Liver (tissue), 8 donors: ENCODE measurements at regions not wholly inside any gene's neighbourhood (a gene's known extent, or its start where the extent isn't known, plus 50 kb on each side); places are given as distances from the start of the nearest gene placed in this dataset.
"Not testable (repeated sequence)": the region's sequence is repeated elsewhere in the genome, so short reads cannot be mapped to it uniquely, and the experiment has no call there.

Experiments
- DNase-seq: peaks from one replicate; pipeline ENCODE4 v3.0.0-alpha.2; 2017; ENCODE audit warnings: low spot score
- H3K27ac ChIP-seq, 2 donors: one replicate each; pipeline ENCODE4 v1.7.0; 2013; ENCODE audit warnings: inconsistent platforms in 2 of 2, low read length in 2 of 2, control low read depth in 1 of 2, low read depth in 1 of 2, mild to moderate bottlenecking in 1 of 2
- H3K27me3 ChIP-seq, 4 donors: one replicate each; pipeline versions ENCODE4 v1.6.1 to v1.7.0; 2013; ENCODE audit warnings: low read length in 3 of 4, inconsistent platforms in 1 of 4, mild to moderate bottlenecking in 1 of 4, moderate library complexity in 1 of 4; ENCODE audit not compliant: control insufficient read depth in 4 of 4, insufficient read depth in 4 of 4
- H3K36me3 ChIP-seq, 4 donors: one replicate each; pipeline versions ENCODE4 v1.6.1 to v1.7.0; 2013; ENCODE audit warnings: low read length in 3 of 4, mild to moderate bottlenecking in 3 of 4, low read depth in 1 of 4, moderate library complexity in 1 of 4; ENCODE audit not compliant: control insufficient read depth in 4 of 4, insufficient read depth in 3 of 4
- H3K4me1 ChIP-seq, 4 donors: one replicate each; pipeline versions ENCODE4 v1.6.1 to v1.7.0; 2013; ENCODE audit warnings: low read length in 3 of 4, mild to moderate bottlenecking in 3 of 4, moderate library complexity in 1 of 4; ENCODE audit not compliant: control insufficient read depth in 4 of 4, insufficient read depth in 4 of 4
- H3K4me3 ChIP-seq, 3 donors: one replicate each; pipeline versions ENCODE4 v1.6.1 to v1.7.0; 2013; ENCODE audit warnings: low read length in 3 of 3, control low read depth in 1 of 3, low read depth in 1 of 3, mild to moderate bottlenecking in 1 of 3
- H3K9ac ChIP-seq, 2 donors: one replicate each; pipeline ENCODE4 v1.7.0; 2013; ENCODE audit warnings: low read length in 2 of 2, mild to moderate bottlenecking in 2 of 2, moderate library complexity in 2 of 2, control low read depth in 1 of 2, low read depth in 1 of 2
- H3K9me3 ChIP-seq, 4 donors: one replicate each; pipeline versions ENCODE4 v1.6.1 to v1.7.0; 2013; ENCODE audit warnings: low read length in 3 of 4; ENCODE audit not compliant: control insufficient read depth in 4 of 4
- ATF3 ChIP-seq: IDR thresholded peaks from 2 replicates; pipeline ENCODE4 v1.6.1; 2016; ENCODE audit warnings: antibody characterized with exemption
- CTCF ChIP-seq: fragments of 150-350 bp; IDR thresholded peaks from 2 replicates; pipeline ENCODE4 v1.5.1; 2017; ENCODE audit warnings: improper control_type of control experiment, low read depth, low read length; ENCODE audit not compliant: missing input control
- EGR1 ChIP-seq, 2 donors: IDR thresholded peaks; 2 replicates each; pipeline ENCODE4 v1.6.1; 2016 to 2018; ENCODE audit warnings: antibody characterized with exemption in 2 of 2, low read depth in 2 of 2
- FOXA1 ChIP-seq: IDR thresholded peaks from 2 replicates; pipeline ENCODE4 v1.6.1; 2016; ENCODE audit warnings: antibody characterized with exemption
- FOXA2 ChIP-seq: IDR thresholded peaks from 2 replicates; pipeline ENCODE4 v1.6.1; 2016; ENCODE audit warnings: antibody characterized with exemption
- GABPA ChIP-seq, 2 donors: IDR thresholded peaks in 1 of 2; conservative IDR thresholded peaks in 1 of 2; 2 replicates each; pipeline ENCODE4 v1.6.1; 2016; ENCODE audit warnings: antibody characterized with exemption in 2 of 2, mild to moderate bottlenecking in 1 of 2, moderate library complexity in 1 of 2
- HNF4A ChIP-seq, 2 donors: conservative IDR thresholded peaks; 2 replicates each; pipeline ENCODE4 v1.6.1; 2016; ENCODE audit warnings: antibody characterized with exemption in 2 of 2, mild to moderate bottlenecking in 2 of 2
- HNF4G ChIP-seq: IDR thresholded peaks from 2 replicates; pipeline ENCODE4 v1.6.1; 2016; ENCODE audit warnings: antibody characterized with exemption
- JUND ChIP-seq, 2 donors: IDR thresholded peaks; 2 replicates each; pipeline ENCODE4 v1.6.1; 2016; ENCODE audit warnings: antibody characterized with exemption in 2 of 2
- MAX ChIP-seq: IDR thresholded peaks from 2 replicates; pipeline ENCODE4 v1.6.1; 2016; ENCODE audit warnings: antibody characterized with exemption
- NR2F2 ChIP-seq: IDR thresholded peaks from 2 replicates; pipeline ENCODE4 v1.6.1; 2016; ENCODE audit warnings: antibody characterized with exemption
- RAD21 ChIP-seq, 2 donors: IDR thresholded peaks; 2 replicates each; pipeline ENCODE4 v1.6.1; 2016; ENCODE audit warnings: antibody characterized with exemption in 2 of 2, mild to moderate bottlenecking in 2 of 2
- REST ChIP-seq: IDR thresholded peaks from 2 replicates; pipeline ENCODE4 v1.6.1; 2016; ENCODE audit warnings: antibody characterized with exemption, mild to moderate bottlenecking
- RXRA ChIP-seq, 2 donors: IDR thresholded peaks; 2 replicates each; pipeline ENCODE4 v1.6.1; 2017 to 2018; ENCODE audit warnings: antibody characterized with exemption in 2 of 2, mild to moderate bottlenecking in 1 of 2
- SP1 ChIP-seq: IDR thresholded peaks from 2 replicates; pipeline ENCODE4 v1.6.1; 2018; ENCODE audit warnings: antibody characterized with exemption, mild to moderate bottlenecking
- TAF1 ChIP-seq: conservative IDR thresholded peaks from 2 replicates; pipeline ENCODE4 v1.6.1; 2016; ENCODE audit warnings: antibody characterized with exemption, mild to moderate bottlenecking
- YY1 ChIP-seq: IDR thresholded peaks from 2 replicates; pipeline ENCODE4 v1.6.1; 2016; ENCODE audit warnings: antibody characterized with exemption, mild to moderate bottlenecking
- ZBTB33 ChIP-seq: IDR thresholded peaks from 2 replicates; pipeline ENCODE4 v1.6.1; 2016; ENCODE audit warnings: antibody characterized with exemption
- WGBS: extraction: QIAGEN DNeasy Blood & Tissue Kit; methylation state at CpG from one replicate; pipeline ENCODE4 v1.1.7; 2013; 5-methylcytosine and 5-hydroxymethylcytosine counted together
- donor health status: healthy.
- donor health status: healthy.
- donor health status: healthy.
- donor health status: healthy.
- donor health status: healthy.

- TF ChIP-seq CTCF (no peak), GABPA (IDR thresholded peaks at IDR 0.05 in 1 of 2, conservative IDR thresholded peaks at IDR 0.05 in 1 of 2) (no peak)
These were observed 952.9 kb downstream of the TRIB2 start (continued) for GRCh38 chr2:13669607-13670006.

- H3K27me3 ChIP-seq, H3K36me3 ChIP-seq, DNase-seq, H3K4me3 ChIP-seq, H3K4me1 ChIP-seq, H3K9ac ChIP-seq, H3K9me3 ChIP-seq, H3K27ac ChIP-seq: not testable (repeated sequence)
These were observed 957.1 kb downstream of the TRIB2 start for GRCh38 chr2:13673821-13674220.

- H3K9me3 ChIP-seq: peaks cover 0 to 4% (median 0%) of the 10 kb centered on the region in 4 donors
- no peak overlapping the region for H3K9ac ChIP-seq
- H3K4me1 ChIP-seq: no peaks in the 10 kb centered on the region
- no peak overlapping the region for H3K27ac ChIP-seq
- no peak for DNase-seq
- H3K27me3 ChIP-seq: no peaks in the 10 kb centered on the region
- no peaks in the 10 kb centered on the region for H3K36me3 ChIP-seq
- no peak overlapping the region for H3K4me3 ChIP-seq
- TF ChIP-seq JUND (IDR thresholded peaks at IDR 0.05): no peak
- TF ChIP-seq RAD21 (IDR thresholded peaks at IDR 0.05): no peak
- TF ChIP-seq GABPA (IDR thresholded peaks at IDR 0.05 in 1 of 2, conservative IDR thresholded peaks at IDR 0.05 in 1 of 2): no peak
- TF ChIP-seq ZBTB33: no peak
- no peak for TF ChIP-seq RXRA (IDR thresholded peaks at IDR 0.05)
- no peak for TF ChIP-seq EGR1 (IDR thresholded peaks at IDR 0.05; ENCODE audit: low read depth in 2 of 2)
- no peak for TF ChIP-seq NR2F2
- no peak for TF ChIP-seq SP1
- TF ChIP-seq TAF1: no peak
- TF ChIP-seq MAX: no peak
- no peak for TF ChIP-seq FOXA2
- TF ChIP-seq REST: no peak
- TF ChIP-seq HNF4G: no peak
- no peak for TF ChIP-seq FOXA1
- TF ChIP-seq HNF4A (conservative IDR thresholded peaks at IDR 0.05): no peak
- TF ChIP-seq CTCF: no peak
- no peak for TF ChIP-seq YY1
- no peak for TF ChIP-seq ATF3
- 61% methylated on average over 2 of the region's 2 CpGs for WGBS
These were observed 956.2 kb upstream of the LRATD1 start for GRCh38 chr2:13676269-13676668.
